IPS-18c (cell line): ENCODE measurements at regions not wholly inside any gene's neighbourhood (a gene's known extent, or its start where the extent isn't known, plus 50 kb on each side); places are given as distances from the start of the nearest gene placed in this dataset.

Source experiments
- H3K4me3 ChIP-seq: 2 replicates; pipeline ENCODE4 v1.7.0; 2013; ENCODE audit warnings: low read depth, mild to moderate bottlenecking, low read length, moderate library complexity; ENCODE audit not compliant: insufficient read depth
- H3K9me3 ChIP-seq: one replicate; pipeline ENCODE4 v1.6.1; 2013; ENCODE audit warnings: mild to moderate bottlenecking, low read length, moderate library complexity; ENCODE audit not compliant: control insufficient read depth, insufficient read depth

DNA sequence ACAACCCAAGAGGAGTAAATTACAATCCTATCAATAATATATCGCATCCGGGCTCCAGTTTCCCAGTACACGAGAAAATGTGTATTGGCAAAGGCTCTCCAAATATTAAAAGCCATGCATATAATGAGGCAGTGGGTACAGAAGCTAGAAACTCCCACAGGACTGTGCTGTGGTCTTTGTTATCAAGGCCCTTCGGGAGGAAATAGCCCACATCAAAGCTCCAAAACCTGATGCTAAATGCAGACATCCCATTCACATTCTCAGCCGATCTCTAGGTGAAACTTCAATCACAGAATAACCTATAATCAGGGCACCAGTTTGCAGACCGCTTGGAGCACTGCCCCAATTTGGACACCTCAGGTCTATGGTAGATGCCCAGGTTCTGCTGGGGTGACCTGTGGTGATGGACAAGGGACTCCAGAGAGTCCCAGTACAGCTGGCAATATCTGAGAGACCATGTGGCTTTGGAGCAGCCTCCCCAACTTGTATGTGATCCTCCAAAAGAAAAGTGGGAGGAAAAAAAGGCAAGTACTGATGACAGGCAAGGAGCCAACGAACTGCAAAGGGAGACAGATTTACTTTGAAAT, 148.8 kb upstream of the CAMK1G start:
- H3K9me3 ChIP-seq: no peaks in the 10 kb centered on the region
- no peak overlapping the region for H3K4me3 ChIP-seq

GRCh38 chr1:209435654-209436566, 147.6 kb upstream of the CAMK1G start:
- Histone ChIP-seq H3K4me3 (no peak overlapping the region), H3K9me3 (no peaks in the 10 kb centered on the region)

GRCh38 chr1:209439828-209440227, 143.7 kb upstream of the CAMK1G start:
- Histone ChIP-seq H3K4me3 (no peak overlapping the region), H3K9me3 (no peaks in the 10 kb centered on the region)

- no peaks in the 10 kb centered on the region for H3K9me3 ChIP-seq
- H3K4me3 ChIP-seq: no peak overlapping the region
Observed at GRCh38 chr1:209443361-209443931, 140.1 kb upstream of the CAMK1G start.

- no peaks in the 10 kb centered on the region for H3K9me3 ChIP-seq
- H3K4me3 ChIP-seq: no peak overlapping the region
Observed at GRCh38 chr1:209443975-209444651, 139.4 kb upstream of the CAMK1G start.

DNA sequence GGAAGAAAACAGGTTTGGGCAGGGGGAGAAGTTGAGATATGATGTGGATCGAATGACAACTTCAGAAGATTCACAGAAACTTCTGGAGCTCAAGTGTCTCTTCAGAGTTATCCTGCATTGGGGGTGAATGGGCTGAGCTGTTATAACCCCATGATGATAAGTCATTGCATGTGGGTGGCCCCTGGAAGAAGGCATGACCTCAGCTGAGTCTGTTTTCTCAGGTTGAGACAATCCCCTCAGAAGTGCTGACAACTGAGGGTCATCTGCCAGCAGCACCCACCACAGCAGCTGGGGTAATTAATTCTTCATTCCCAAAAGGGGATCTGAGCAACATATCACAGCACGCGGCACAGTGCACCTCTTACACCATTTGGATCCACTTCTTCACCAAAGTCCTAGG, 138.6 kb upstream of the CAMK1G start:
- H3K4me3 ChIP-seq: no peak overlapping the region
- no peaks in the 10 kb centered on the region for H3K9me3 ChIP-seq

DNA sequence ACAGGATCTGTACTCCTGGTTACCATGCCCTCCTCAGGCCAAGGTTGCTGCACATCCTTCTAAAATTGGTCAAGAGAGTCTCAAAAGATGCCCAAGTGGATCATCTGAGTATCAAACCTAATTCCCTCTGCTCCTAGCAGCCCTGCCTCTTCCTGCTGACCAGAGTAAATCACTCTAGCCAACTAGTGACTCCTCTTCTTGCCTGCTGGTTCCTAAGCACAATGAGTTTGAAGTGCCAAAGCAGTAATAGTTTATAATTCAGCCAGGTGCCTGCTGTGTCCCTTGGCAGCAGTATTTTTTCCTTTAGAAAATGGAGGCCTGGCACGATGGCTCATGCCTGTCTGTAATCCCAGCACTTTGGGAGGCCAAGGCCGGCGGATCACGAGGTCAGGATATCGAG, 137.9 kb upstream of the CAMK1G start:
- Histone ChIP-seq H3K4me3 (no peak overlapping the region), H3K9me3 (no peaks in the 10 kb centered on the region)

GRCh38 chr1:209446356-209446755, 137.2 kb upstream of the CAMK1G start:
- no peaks in the 10 kb centered on the region for H3K9me3 ChIP-seq
- H3K4me3 ChIP-seq: no peak overlapping the region

- Histone ChIP-seq H3K4me3 (no peak overlapping the region), H3K9me3 (no peaks in the 10 kb centered on the region)
Observed at GRCh38 chr1:209454340-209454994, 129.0 kb upstream of the CAMK1G start.

GRCh38 chr1:209455145-209455544, 128.4 kb upstream of the CAMK1G start:
- H3K4me3 ChIP-seq: no peak overlapping the region
- no peaks in the 10 kb centered on the region for H3K9me3 ChIP-seq

DNA sequence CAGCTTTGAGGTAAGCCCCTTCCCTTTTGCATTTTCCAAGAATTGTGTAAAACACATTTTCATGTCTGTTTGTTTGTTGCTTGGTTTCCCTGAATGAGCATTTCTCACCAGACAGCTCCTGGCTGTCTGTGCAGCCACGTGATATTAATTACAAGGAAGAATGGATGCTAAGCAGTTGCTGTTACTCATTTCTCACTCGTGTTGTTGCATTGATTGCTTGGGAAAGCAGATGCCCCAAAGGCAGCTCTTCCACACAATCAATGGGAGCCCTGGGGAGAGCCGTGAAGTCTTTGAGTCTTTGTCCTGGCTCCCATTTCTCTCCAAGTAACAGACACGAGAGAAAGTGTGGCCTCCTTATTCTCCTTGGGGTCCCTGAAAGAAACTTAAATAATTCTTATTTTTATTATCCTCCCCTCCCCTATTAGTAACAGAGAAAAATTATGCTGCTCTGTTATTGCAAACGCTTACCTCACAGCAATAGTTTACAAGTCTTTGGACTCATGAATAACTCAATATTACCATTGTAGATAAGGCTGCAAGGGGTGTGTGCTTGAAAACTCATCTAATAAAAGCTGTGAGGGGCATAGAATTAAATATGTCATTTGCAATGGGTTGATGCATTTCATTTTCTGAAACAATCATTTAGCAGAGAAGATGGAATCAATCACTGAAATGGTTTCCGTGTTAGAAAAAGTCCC, 127.7 kb upstream of the CAMK1G start:
- no peak overlapping the region for H3K4me3 ChIP-seq
- H3K9me3 ChIP-seq: no peaks in the 10 kb centered on the region

DNA sequence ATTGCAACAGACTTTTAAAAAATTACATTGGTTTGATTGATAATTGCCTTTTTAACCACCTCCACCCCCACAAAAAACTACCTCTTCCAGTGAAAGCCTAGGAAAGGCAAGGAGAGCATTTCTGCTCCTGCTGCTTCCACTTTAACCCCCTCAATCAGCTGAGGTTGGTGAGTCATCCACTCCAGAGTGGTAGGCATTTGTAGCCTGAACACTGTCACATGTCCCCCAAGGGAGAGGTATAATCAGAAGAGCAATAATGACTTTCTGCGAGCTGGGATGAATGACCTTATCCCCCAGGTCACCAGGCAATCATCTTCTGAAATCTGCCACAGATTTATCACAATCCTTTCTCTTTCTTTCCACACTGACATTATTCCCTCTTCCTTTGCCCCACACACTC, 126.6 kb upstream of the CAMK1G start:
- no peak overlapping the region for H3K4me3 ChIP-seq
- H3K9me3 ChIP-seq: no peaks in the 10 kb centered on the region

DNA sequence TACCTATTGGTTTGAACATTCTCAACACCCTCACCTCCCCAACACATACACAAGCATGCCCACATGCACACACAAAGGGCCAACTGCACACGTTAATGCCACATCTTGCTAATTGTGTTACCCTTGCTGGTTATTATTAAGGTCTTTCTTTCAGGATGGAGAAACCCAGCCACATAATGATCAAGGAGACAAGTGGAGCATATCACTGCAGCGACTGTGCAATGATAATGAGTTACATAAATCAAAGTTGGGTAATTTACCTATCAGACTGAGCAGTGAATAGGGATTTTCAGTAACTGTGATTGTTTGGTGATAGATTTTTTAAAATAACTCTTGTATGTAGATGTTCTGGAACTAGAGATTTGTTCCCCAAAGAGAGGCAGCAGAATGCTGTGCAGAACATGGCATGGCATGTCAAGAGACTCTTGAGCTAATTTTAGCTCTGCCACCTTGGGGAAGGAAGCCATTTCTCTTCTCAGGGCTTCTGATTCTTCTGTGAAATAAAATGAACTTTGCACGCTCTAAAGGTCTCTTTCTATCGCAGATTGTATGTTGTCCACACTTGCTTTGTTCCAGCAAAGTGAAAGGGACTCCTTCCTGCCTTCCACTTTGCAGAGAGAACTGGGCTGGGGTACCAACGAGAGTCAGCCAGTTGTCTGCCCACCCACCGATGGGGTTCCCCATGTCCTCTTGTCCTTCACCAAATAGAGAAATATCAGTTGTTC, 126.0 kb upstream of the CAMK1G start:
- H3K9me3 ChIP-seq: no peaks in the 10 kb centered on the region

DNA sequence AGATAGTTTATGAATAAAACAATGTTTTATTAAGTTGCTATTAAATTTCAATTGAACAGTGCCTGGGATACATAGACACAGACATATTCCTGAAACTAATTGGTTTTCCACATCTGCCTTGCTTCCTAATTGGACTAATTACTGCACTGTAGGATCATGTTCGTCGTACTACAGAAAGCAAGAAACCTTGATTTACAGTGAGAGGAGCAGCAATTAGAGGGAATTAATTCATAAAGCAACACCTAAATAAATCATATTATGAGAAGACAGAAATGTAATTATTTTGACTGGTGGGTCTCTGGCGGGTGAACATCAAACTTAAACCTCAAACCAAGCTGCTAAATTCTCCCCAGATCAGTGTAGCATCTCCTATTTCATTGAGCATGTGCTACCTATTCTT, 124.6 kb upstream of the CAMK1G start:
- H3K4me3 ChIP-seq: no peak overlapping the region
- H3K9me3 ChIP-seq: no peaks in the 10 kb centered on the region

More for the DNA sequence above, 126.0 kb upstream of the CAMK1G start:
- no peak overlapping the region for H3K4me3 ChIP-seq

DNA sequence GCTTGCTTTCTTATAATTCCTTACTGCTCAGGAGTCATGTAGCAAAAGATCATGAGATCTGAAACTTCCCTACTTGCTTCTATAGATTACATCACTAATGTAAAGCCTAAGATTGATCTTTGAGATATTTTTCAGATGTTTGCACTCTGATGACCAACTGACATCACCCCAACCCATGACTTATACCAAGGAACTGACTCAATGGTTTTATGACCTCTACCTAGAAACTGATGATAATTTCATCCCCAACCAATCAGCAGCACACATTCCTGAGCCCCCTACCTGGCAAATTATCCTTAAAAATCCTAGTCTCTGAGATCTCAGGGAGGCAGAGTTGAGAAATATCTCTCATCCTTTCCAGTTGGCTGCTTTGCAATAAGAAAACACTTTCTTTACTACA, 122.3 kb upstream of the CAMK1G start:
- Histone ChIP-seq H3K4me3 (no peak overlapping the region), H3K9me3 (no peaks in the 10 kb centered on the region)

GRCh38 chr1:209462433-209462832, 121.1 kb upstream of the CAMK1G start:
- Histone ChIP-seq H3K4me3 (no peak overlapping the region), H3K9me3 (no peaks in the 10 kb centered on the region)
